ENCODE measurements at regions not wholly inside any gene's neighbourhood (a gene's known extent, or its start where the extent isn't known, plus 50 kb on each side); places are given as distances from the start of the nearest gene placed in this dataset.
"Not testable (repeated sequence)": the region's sequence is repeated elsewhere in the genome, so short reads cannot be mapped to it uniquely, and the experiment has no call there.

GRCh38 chr5:83001796-83002381 is 75.3 kb downstream of the TMEM167A start:
- no peak for DNase-seq

GRCh38 chr5:83000922-83001321 is 76.3 kb downstream of the TMEM167A start:
- DNase-seq, result no peak

GRCh38 chr5:83000428-83000827 is 76.8 kb downstream of the TMEM167A start:
- DNase-seq, result no peak

GRCh38 chr5:82993416-82993815 is 83.8 kb downstream of the TMEM167A start:
- no peak for DNase-seq

- DNase-seq, result no peak
Observed at GRCh38 chr5:82992646-82993045, 84.5 kb downstream of the TMEM167A start.

- no peak for DNase-seq
Observed at GRCh38 chr5:82991678-82992323, 85.4 kb downstream of the TMEM167A start.

- no peak for DNase-seq
Observed at GRCh38 chr5:82991059-82991458, 86.1 kb downstream of the TMEM167A start.

- DNase-seq, result no peak
Observed at GRCh38 chr5:82987188-82987587, 90.0 kb downstream of the TMEM167A start.

- DNase-seq, result no peak
Observed at GRCh38 chr5:82986404-82986803, 90.8 kb downstream of the TMEM167A start.

- DNase-seq, result no peak
Observed at GRCh38 chr5:82985763-82986162, 91.4 kb downstream of the TMEM167A start.

GRCh38 chr5:82984786-82985735 is 92.1 kb downstream of the TMEM167A start:
- DNase-seq, result no peak

- no peak for DNase-seq
Observed at GRCh38 chr5:82982846-82983245, 94.3 kb downstream of the TMEM167A start.

- DNase-seq, result not testable (repeated sequence)
Observed at GRCh38 chr5:82976887-82977286, 100.3 kb downstream of the TMEM167A start.

GRCh38 chr5:82975812-82976211 is 101.4 kb downstream of the TMEM167A start:
- no peak for DNase-seq

GRCh38 chr5:82975396-82975795 is 101.8 kb downstream of the TMEM167A start:
- no peak for DNase-seq

GRCh38 chr5:82974346-82974745 is 102.8 kb downstream of the TMEM167A start:
- not testable (repeated sequence) for DNase-seq

GRCh38 chr5:82971901-82972300 is 105.3 kb downstream of the TMEM167A start:
- no peak for DNase-seq

GRCh38 chr5:82971034-82971806 is 106.0 kb downstream of the TMEM167A start:
- DNase-seq, result not testable (repeated sequence)

- not testable (repeated sequence) for DNase-seq
Observed at GRCh38 chr5:82969221-82969976, 107.8 kb downstream of the TMEM167A start.

GRCh38 chr5:82967072-82967471 is 110.1 kb downstream of the TMEM167A start:
- no peak for DNase-seq

GRCh38 chr5:82959466-82959865 is 117.7 kb downstream of the TMEM167A start:
- DNase-seq, result no peak

- no peak for DNase-seq
Observed at GRCh38 chr5:82956600-82956999, 120.6 kb downstream of the TMEM167A start.

All from activated effector memory CD4-positive, alpha-beta T cell treated with Interleukin-2 at 50 U/mL for 16 hours (primary cell).